22Rv1 (cell line): ENCODE measurements at regions not wholly inside any gene's neighbourhood (a gene's known extent, or its start where the extent isn't known, plus 50 kb on each side); places are given as distances from the start of the nearest gene placed in this dataset.

Experiments
- ZFX ChIP-seq: fragments of 450-650 bp; IDR thresholded peaks from 2 replicates; pipeline ENCODE4 v1.6.1; 2017; ENCODE audit warnings: antibody characterized with exemption, borderline replicate concordance
- TF ChIP-seq, protein P1 (sequence below): fragments of 450-650 bp; IDR thresholded peaks from 2 replicates; pipeline ENCODE4 v1.5.1; 2017; ENCODE audit warnings: mild to moderate bottlenecking

DNA sequence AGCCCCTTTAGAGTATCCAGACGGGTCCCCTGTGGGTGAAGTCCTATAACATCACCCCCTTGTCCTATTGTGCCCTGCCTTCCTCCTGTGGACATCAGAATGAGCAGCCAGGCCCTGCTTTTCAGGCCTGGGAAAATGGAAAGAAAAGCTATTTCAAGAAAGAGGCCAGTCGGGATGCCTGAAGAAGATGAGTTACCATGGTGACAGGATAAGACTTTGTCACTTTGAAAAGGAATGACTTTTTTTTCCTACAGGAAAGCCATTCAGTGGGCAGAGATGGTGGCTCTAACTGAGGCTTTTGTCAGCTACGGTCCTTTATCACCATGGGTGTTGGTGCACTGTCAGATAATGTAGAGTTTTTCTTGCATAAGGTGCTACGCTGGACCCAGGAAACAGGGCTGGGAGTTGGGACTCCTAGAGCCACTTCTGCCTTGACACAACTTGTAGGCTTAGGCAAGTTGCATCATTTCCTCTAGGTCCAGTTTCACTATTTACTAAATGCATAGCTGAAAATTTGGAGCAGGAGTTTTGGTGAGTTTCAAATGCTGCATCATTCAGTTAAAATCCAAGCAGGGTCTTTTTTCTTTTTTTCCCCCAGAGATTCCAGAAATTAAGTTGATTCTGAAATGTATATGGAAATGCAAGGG, 179.0 kb upstream of the ADRA1D start:
- TF ChIP-seq, protein P1, sequence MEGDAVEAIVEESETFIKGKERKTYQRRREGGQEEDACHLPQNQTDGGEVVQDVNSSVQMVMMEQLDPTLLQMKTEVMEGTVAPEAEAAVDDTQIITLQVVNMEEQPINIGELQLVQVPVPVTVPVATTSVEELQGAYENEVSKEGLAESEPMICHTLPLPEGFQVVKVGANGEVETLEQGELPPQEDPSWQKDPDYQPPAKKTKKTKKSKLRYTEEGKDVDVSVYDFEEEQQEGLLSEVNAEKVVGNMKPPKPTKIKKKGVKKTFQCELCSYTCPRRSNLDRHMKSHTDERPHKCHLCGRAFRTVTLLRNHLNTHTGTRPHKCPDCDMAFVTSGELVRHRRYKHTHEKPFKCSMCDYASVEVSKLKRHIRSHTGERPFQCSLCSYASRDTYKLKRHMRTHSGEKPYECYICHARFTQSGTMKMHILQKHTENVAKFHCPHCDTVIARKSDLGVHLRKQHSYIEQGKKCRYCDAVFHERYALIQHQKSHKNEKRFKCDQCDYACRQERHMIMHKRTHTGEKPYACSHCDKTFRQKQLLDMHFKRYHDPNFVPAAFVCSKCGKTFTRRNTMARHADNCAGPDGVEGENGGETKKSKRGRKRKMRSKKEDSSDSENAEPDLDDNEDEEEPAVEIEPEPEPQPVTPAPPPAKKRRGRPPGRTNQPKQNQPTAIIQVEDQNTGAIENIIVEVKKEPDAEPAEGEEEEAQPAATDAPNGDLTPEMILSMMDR, result no peak
- TF ChIP-seq ZFX, result no peak
